Renal pelvis (tissue), 1 donor: ENCODE measurements at regions not wholly inside any gene's neighbourhood (a gene's known extent, or its start where the extent isn't known, plus 50 kb on each side); places are given as distances from the start of the nearest gene placed in this dataset.
A peak's percentile ranks its signal among the peaks of the same experiment; 100 is the strongest.

Experiments
- DNase-seq: peaks from one replicate; pipeline ENCODE4 v3.0.0-alpha.2; 2013

GRCh38 chr22:49053578-49053977, 774.1 kb downstream of the BRD1 start:
- DNase-seq: no peak

DNA sequence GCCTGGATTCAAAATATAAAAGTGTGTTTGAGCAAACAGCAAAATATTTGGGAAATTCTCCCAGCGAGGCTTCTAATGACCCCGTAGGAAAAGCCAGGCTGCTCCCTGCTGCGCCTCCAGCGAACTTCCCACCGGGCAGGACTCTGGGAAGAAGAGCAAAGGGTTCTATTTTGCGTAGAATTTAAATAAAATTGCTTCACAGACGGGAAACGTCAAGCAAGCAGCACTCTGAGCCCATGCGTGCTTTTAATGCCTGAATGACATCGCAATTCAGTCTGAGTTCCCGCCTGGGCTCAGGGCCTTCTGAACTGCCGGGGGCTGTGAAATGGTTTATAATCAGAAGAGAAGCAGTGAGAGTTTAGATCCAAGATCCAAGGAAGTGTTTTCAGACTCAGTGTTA, 775.1 kb downstream of the BRD1 start:
- no peak for DNase-seq

GRCh38 chr22:49052023-49052538, 775.6 kb downstream of the BRD1 start:
- no peak for DNase-seq

DNA sequence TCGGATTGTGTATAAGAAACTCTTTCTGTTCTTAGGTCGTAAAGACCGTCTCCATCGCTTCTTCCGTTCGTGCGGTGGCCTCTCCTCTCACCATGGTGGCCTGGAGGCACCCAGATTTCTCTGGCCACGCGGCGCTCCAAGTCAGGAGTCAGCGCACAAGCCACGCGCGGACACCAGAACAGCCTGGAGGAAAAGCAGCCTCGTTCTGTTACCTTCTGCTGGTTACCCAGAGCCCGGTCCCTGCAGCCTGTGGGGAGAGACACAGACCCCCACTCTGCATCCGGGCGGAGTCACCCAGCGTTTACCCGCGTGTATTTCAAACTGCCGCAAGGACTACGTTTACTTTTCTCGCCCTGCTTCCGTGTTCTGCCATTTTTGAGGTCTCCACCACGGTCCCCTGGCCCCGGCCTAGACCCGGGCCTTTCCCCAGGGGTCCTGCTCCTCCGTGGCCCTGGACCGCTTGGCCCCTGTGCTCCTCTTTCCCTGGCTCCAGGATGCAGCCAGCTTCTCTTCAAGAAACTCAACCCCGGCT, 776.1 kb downstream of the BRD1 start:
- DNase-seq: no peak

- DNase-seq: no peak
These were observed 778.0 kb downstream of the BRD1 start for GRCh38 chr22:49049691-49050090.

DNA sequence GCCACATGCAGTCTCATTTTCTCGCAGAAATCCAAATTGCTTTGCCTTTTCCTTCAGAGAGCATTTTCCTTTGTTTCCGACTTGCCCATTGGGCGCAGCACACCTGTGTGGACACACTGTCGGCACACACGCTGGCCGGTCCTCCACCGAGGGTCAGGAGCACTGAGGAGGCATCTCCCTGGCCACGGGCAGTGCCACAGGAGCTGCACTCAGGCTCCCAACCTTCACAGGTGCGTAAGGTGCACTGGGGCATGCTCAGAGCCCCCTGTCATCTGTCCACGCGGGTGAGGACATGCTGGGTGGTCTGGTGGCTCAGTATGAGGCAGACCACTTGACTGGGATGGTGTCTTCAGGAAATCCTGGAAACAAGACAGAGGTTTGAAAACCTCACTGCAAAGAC, 779.1 kb downstream of the BRD1 start:
- no peak for DNase-seq

DNA sequence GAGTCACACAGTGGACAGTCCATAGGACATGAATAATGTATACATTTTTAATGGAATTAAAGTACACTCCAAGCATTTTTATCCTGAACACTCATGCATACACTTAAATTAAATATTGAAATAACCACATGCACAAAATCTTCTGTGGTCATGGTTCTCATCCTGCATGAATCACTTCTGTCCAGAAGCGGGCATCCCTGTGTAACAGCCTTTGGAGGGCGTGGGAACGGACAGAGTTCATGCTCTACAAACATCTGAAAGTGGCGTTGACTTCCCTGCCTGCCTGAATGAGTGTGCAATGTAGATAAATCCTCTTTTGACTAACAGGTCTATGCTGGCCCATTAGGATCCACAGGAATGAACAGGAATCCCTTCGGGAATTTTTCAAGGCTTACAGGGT, 780.2 kb downstream of the BRD1 start:
- DNase-seq: peak; percentile 17

DNA sequence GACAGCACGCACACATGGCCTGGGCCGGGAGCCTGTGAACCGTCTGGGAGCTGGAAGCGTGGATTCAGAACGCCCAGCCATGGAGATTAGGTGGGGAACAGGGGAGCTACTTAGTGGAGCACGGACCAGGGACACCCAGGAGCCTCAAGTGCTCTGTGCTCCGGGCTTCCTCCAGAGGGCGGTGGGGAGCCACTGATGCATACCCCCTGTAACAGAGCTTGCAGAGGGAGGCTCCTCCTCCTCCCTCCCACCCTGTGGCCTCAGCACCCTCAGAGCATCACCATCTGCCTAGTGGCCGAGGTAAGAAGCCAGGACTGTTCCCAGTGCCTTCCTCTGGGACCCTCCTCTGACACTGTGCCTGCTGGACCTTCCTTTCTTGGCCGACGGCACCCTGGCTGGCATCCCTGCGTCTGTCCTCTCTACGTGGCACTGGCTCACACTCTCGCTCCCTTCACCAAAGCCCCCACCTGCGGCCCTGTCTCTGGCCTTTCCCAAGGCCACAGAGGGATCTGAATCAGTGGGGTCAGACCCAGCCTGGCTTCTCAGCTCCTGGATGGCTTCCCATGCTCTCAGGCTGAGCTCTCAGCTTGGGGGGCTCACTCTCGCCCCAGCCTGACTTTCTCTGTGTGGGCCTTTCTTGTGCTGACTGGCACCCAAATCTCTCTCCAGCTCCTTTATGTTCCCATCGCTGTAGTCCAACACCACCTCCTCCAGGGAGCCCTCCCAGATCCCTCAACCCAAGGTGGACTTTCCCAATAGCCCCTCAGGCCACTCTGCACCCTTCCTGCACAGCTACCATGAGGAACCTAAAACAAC, 780.9 kb downstream of the BRD1 start:
- peak; percentile 55 for DNase-seq

GRCh38 chr22:49046000-49046545, 781.6 kb downstream of the BRD1 start:
- DNase-seq: no peak

GRCh38 chr22:49045276-49045675, 782.4 kb downstream of the BRD1 start:
- DNase-seq: no peak

DNA sequence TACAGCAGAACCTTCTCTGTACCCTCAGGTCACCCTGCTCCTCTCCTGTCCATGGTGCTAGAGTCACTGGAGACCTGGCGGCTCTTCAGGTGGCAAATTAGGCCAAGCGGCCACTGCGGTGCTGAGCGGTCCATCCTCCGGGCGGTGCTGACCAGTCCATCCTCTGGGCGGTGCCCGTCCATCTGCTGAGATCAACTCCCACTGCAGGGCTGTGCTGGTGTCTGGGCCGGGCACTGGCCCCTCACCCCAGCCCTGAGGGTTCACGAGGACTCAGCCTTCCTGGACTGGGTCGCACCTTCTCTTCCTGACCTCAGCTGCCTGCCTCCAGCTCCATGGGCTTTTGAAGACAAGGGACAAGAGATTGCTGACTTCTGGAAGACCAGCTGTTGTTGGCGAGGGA, 782.9 kb downstream of the BRD1 start:
- no peak for DNase-seq

DNA sequence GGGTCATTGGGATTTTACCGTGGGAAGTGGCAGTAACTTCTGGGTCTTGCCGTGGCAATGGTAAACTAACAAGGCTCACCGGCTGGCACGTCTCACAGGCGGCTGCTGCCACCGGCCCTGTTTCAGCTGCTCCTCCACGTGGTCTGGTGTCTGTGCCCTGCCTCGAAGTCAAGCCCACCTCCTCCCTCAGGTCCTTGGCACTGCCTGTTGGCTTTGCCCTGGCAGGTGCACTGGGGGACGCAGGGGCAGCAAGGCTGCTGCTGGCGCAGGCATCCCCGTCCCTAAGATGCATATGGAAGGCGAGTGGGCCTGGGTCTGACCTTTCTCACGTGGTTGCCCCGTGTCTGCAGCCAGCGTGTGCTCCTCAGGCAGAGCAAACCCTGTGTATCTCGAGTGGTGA, 783.6 kb downstream of the BRD1 start:
- no peak for DNase-seq

DNA sequence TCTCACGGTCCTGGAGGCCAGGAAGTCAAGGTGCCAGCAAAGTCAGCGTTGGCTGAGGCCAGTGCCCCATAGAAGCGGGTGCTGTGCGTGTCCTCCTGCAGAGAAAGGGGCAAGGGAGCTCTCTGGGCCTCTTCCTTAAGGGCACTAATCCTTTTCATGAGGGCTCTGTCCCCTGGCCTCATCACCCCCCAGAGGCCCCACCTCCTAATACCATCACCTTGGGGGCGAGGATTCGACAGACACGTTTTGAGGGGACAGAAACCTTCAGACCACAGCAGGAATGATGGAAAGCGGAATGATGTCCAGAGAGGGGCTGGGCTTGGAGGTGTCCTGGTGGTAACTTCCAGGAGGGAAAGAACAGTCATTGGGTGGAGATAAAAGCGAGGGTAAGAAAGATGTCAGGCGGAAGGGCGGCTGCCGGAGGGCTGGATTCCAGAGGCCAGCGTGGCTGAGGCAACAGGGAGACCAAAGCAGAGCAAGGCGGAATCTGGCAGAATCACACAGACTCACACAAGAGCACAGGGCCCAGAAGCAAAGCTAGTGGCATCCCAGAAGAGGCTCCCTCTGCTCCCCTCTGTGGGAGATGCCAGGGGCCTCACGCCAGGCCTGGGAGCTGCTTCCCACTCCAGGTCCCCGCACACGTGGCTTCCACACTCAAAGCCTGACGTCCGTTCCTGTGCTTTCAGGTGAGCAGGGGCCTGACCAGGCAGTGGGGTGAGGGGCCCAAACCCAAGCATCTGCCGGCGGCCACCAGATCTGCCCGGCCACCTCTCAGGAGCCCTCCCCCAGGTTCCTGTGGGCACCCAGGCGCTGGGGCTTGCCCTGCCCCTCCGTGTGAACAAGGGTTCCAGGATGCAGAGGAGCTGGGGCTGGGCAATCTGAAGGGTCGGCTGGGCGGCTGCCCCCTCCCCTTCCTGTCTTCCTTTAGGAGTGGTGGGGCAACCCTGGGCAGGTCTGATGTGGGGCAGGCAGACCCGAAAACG, 784.5 kb downstream of the BRD1 start:
- no peak for DNase-seq

- DNase-seq: no peak
These were observed 785.6 kb downstream of the BRD1 start for GRCh38 chr22:49042066-49042465.

DNA sequence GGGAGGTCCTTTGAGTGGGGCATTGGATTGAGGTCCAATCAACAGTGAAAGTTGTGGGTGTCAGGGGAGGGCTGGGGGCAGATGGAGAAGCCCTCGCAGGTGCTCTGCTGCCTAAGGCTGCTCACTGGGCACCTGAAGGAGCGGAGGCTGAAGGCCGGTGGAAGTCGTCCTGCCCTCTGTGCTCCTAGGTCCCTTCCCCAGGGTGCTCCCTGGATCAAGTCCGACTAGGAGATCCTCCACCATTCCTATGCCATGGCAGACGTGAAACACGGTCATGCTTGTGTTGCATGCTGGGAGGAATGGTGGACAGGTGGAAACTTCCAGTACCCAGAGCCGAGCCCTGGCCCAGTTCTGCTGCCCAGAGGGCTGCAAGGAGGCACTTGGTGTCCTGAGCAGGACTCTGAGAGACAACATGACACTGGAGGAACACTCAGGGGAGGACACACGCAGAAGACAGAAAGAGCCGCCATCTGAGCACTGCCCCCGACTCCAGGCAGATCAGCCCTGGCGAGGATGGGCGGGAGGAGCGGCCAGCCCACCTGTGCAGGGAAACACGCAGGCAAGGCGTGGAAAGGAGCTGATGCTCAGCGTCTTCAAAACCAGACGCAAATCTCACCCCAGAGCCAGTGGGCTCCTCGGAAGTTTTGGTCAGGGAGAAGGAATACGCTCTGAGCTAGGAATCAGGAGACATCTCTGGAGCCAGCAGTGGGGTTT, 786.8 kb downstream of the BRD1 start:
- no peak for DNase-seq

DNA sequence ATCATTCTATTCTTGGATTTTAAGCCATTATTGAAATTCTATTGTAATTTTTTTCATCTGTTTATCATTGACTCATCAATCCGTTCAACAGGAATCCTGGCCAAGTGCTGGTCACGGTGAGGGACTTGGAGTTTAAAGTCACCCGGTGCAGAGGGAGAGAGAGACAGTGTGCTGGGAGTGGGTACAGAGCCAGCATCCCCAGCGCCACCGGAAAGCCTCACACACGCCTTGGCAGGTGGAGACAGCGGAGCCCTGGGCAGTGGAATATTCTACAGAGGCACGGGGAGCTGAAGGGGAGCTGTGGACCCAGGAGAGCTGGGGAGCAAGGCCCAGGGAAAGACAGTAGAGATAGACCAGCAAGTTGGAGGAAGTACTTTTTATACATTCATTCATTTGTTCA, 787.6 kb downstream of the BRD1 start:
- no peak for DNase-seq

DNA sequence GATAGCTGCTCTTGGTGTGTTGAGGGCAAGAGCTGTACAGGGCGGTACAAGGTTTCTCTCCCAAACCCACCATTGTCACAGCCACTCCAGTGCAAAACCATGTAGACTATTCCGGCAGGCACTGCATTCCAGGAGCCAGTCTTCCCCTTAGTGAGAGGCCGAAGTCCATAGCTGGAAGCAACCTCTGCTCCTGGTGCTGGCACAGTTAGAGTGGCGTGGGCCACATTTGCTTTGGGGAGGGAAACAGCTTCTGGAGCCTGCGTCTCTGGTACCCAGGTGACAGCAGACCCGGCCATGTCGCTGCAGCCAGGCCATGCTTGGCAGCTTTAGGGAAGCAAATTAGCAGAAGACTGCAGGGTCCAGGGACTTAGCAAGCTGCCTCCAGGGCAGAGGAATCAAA, 788.0 kb downstream of the BRD1 start:
- DNase-seq: no peak

- no peak for DNase-seq
These were observed 789.9 kb downstream of the BRD1 start for GRCh38 chr22:49037701-49038245.

- DNase-seq: no peak
These were observed 791.2 kb downstream of the BRD1 start for GRCh38 chr22:49036513-49036912.

DNA sequence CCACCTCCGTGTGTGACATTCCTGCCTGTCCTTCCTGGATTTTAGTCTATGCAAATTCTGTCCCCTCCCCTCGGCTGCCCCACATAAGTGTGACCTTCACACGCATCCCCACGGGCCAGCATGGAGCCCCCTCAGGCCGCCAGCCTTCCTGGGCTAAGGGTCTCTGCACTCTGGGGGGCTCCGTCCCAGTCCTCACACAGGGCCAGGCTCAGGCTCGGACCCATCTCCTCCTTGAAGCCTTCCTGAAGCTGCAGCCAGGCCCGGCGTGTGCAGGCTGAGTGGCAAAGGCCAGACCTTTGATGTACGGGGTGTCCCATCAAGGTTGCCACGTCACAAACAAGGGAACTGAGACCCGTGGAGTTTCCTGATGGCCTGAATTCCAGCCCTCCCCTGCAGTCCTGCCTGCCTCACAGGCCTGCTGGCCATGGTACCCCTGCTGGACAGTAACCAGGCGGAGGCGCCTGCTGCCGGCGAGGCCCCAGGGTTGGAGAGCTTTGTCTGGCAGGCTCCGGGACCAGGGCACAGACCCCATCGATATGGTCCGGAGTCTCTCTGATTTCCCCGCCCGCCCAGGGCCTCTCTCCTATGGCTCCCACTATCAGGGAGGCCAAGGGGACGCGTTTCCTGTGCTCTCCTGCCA, 791.7 kb downstream of the BRD1 start:
- no peak for DNase-seq
